Gastroesophageal sphincter (tissue), 4 donors: ENCODE measurements at regions not wholly inside any gene's neighbourhood (a gene's known extent, or its start where the extent isn't known, plus 50 kb on each side); places are given as distances from the start of the nearest gene placed in this dataset.

Source experiments
- ATAC-seq: fragments of 150-250 bp; one replicate; pipeline ENCODE4 v1.9.1; 2016; ENCODE audit warnings: mild to moderate bottlenecking, moderate library complexity
- H3K27ac ChIP-seq, 4 donors: fragments of 200-600 bp; sonication (generic) in 3 of 4; 1 replicate in 3 of 4; 2 replicates in 1 of 4; pipeline ENCODE4 v1.5.1; 2016 to 2019
- H3K27me3 ChIP-seq: fragments of 200-600 bp; sonication (generic); one replicate; pipeline ENCODE4 v1.5.1; 2019
- H3K36me3 ChIP-seq, 2 donors: fragments of 200-600 bp; sonication (generic); one replicate each; pipeline ENCODE4 v1.5.1; 2019; ENCODE audit warnings: control low read depth in 1 of 2
- H3K4me1 ChIP-seq, 3 donors: fragments of 200-600 bp; sonication (generic); 1 replicate in 2 of 3; 2 replicates in 1 of 3; pipeline ENCODE4 v1.5.1; 2016 to 2019; ENCODE audit warnings: control low read depth in 2 of 3
- H3K4me3 ChIP-seq, 2 donors: fragments of 200-600 bp; sonication (generic); one replicate each; pipeline ENCODE4 v1.5.1; 2019; ENCODE audit warnings: mild to moderate bottlenecking in 1 of 2, moderate library complexity in 1 of 2
- H3K9me3 ChIP-seq, 3 donors: fragments of 200-600 bp; sonication (generic); one replicate each; pipeline ENCODE4 v1.5.1; 2017 to 2019; ENCODE audit warnings: control low read depth in 2 of 3
- CTCF ChIP-seq, 4 experiments: fragments of 200-600 bp in 2 of 4; fragments of 450-650 bp in 2 of 4; sonication (generic) in 1 of 4; IDR thresholded peaks; one replicate each; pipeline ENCODE4 v1.5.1; 2017 to 2019; ENCODE audit warnings: antibody characterized with exemption in 4 of 4, mild to moderate bottlenecking in 2 of 4, moderate library complexity in 2 of 4
- EP300 ChIP-seq: sonication (generic); formaldehyde crosslinking; IDR thresholded peaks from one replicate; pipeline ENCODE4 v1.6.1; 2017; ENCODE audit warnings: antibody characterized with exemption, mild to moderate bottlenecking
- POLR2A ChIP-seq, 2 donors: fragments of 450-650 bp; IDR thresholded peaks; one replicate each; pipeline ENCODE4 v1.6.1; 2017; ENCODE audit warnings: antibody characterized with exemption in 2 of 2, mild to moderate bottlenecking in 2 of 2, moderate library complexity in 1 of 2
- POLR2AphosphoS5 ChIP-seq: sonication (generic); formaldehyde crosslinking; IDR thresholded peaks from one replicate; pipeline ENCODE4 v1.6.1; 2017; ENCODE audit warnings: antibody characterized with exemption
- WGBS, 2 donors: methylation state at CpG; one replicate each; pipeline ENCODE4 v1.1.5; 2018; ENCODE audit warnings: low coverage in 1 of 2; 5-methylcytosine and 5-hydroxymethylcytosine counted together

- WGBS, 2 donors: 81 to 93% methylated on average over 3 of the region's 5 CpGs
- TF ChIP-seq CTCF (IDR thresholded peaks at IDR 0.05) (no peak), EP300 (no peak), POLR2A (IDR thresholded peaks at IDR 0.05) (no peak), POLR2AphosphoS5 (no peak)
- no peaks in the 10 kb centered on the region for H3K27me3 ChIP-seq
- H3K27ac ChIP-seq: no peak overlapping the region
- H3K36me3 ChIP-seq: no peaks in the 10 kb centered on the region
- ATAC-seq: no peak
- no peaks in the 10 kb centered on the region for H3K9me3 ChIP-seq
- no peak overlapping the region for H3K4me3 ChIP-seq
- peaks cover 0 to 27% (median 7%) of the 10 kb centered on the region in 3 donors for H3K4me1 ChIP-seq
These were observed 103.4 kb upstream of the HAAO start for GRCh38 chr2:42895791-42896135.

GRCh38 chr2:42895134-42895790 is 102.9 kb upstream of the HAAO start:
- Histone ChIP-seq H3K27me3 (no peaks in the 10 kb centered on the region), H3K4me3 (no peak overlapping the region), H3K27ac (no peak overlapping the region), H3K4me1 (peaks cover 0 to 22% (median 3%) of the 10 kb centered on the region in 3 donors), H3K36me3 (no peaks in the 10 kb centered on the region), H3K9me3 (no peaks in the 10 kb centered on the region)
- no peak for ATAC-seq
- 90 to 100% methylated on average over 2 to 4 of the region's 6 CpGs for WGBS, 2 donors
- TF ChIP-seq POLR2A (IDR thresholded peaks at IDR 0.05): no peak
- TF ChIP-seq CTCF (IDR thresholded peaks at IDR 0.05): no peak
- TF ChIP-seq POLR2AphosphoS5: no peak

- no peaks in the 10 kb centered on the region for H3K36me3 ChIP-seq
- WGBS, 2 donors: 76 to 87% methylated on average over 2 to 5 of the region's 5 CpGs
- H3K9me3 ChIP-seq: no peaks in the 10 kb centered on the region
- no peak for TF ChIP-seq POLR2A (IDR thresholded peaks at IDR 0.05)
- no peak for TF ChIP-seq CTCF (IDR thresholded peaks at IDR 0.05)
- TF ChIP-seq POLR2AphosphoS5: no peak
- no peak for TF ChIP-seq EP300
- H3K27ac ChIP-seq: no peak overlapping the region
- H3K4me3 ChIP-seq: no peak overlapping the region
- H3K4me1 ChIP-seq: peaks cover 0 to 18% (median 3%) of the 10 kb centered on the region in 3 donors
- no peak for ATAC-seq
- no peaks in the 10 kb centered on the region for H3K27me3 ChIP-seq
These were observed 100.8 kb upstream of the HAAO start for GRCh38 chr2:42893047-42893758.

GRCh38 chr2:42890791-42891355 is 98.5 kb upstream of the HAAO start:
- H3K27ac ChIP-seq: no peak overlapping the region
- H3K4me1 ChIP-seq: no peaks in the 10 kb centered on the region
- no peak overlapping the region for H3K4me3 ChIP-seq
- ATAC-seq: no peak
- no peaks in the 10 kb centered on the region for H3K27me3 ChIP-seq
- no peaks in the 10 kb centered on the region for H3K36me3 ChIP-seq
- no peaks in the 10 kb centered on the region for H3K9me3 ChIP-seq
- no peak for TF ChIP-seq EP300
- no peak for TF ChIP-seq CTCF (IDR thresholded peaks at IDR 0.05)
- no peak for TF ChIP-seq POLR2A (IDR thresholded peaks at IDR 0.05)
- TF ChIP-seq POLR2AphosphoS5: no peak
- WGBS, 2 donors: 94 to 96% methylated on average over 8 to 9 of the region's 9 CpGs
